ENCODE measurements at regions not wholly inside any gene's neighbourhood (a gene's known extent, or its start where the extent isn't known, plus 50 kb on each side); places are given as distances from the start of the nearest gene placed in this dataset.

- no TSS peak for BruUV-seq (replicated peaks)
- Histone ChIP-seq H2AFZ (ENCODE audit: low read length) (no peak overlapping the region), H3K79me2 (ENCODE audit: insufficient read depth, low read depth, low read length) (no peaks in the 10 kb centered on the region), H3K4me2 (ENCODE audit: low read length) (no peak overlapping the region), H3K4me3 (ENCODE audit: low read depth, low read length, poor library complexity, severe bottlenecking) (no peak overlapping the region), H3K36me3 (ENCODE audit: insufficient read depth, low read length) (no peaks in the 10 kb centered on the region), H3K9me3 (ENCODE audit: low read length) (no peaks in the 10 kb centered on the region), H3K4me1 (ENCODE audit: insufficient read depth, low read length, poor library complexity, severe bottlenecking) (no peaks in the 10 kb centered on the region), H4K20me1 (ENCODE audit: insufficient read depth, low read length) (no peaks in the 10 kb centered on the region), H3K9me2 (ENCODE audit: insufficient read depth, low read length) (no peaks in the 10 kb centered on the region), H3K27ac (ENCODE audit: low read depth, low read length, poor library complexity, severe bottlenecking) (no peak overlapping the region)
- no peak for DNase-seq (ENCODE audit: low spot score)
- TF ChIP-seq EZH2phosphoT487 (IDR thresholded peaks at IDR 0.05; ENCODE audit: borderline replicate concordance, low read depth, low read length), result no peak
- TF ChIP-seq, protein P1, sequence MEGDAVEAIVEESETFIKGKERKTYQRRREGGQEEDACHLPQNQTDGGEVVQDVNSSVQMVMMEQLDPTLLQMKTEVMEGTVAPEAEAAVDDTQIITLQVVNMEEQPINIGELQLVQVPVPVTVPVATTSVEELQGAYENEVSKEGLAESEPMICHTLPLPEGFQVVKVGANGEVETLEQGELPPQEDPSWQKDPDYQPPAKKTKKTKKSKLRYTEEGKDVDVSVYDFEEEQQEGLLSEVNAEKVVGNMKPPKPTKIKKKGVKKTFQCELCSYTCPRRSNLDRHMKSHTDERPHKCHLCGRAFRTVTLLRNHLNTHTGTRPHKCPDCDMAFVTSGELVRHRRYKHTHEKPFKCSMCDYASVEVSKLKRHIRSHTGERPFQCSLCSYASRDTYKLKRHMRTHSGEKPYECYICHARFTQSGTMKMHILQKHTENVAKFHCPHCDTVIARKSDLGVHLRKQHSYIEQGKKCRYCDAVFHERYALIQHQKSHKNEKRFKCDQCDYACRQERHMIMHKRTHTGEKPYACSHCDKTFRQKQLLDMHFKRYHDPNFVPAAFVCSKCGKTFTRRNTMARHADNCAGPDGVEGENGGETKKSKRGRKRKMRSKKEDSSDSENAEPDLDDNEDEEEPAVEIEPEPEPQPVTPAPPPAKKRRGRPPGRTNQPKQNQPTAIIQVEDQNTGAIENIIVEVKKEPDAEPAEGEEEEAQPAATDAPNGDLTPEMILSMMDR (conservative IDR thresholded peaks at IDR 0.05; ENCODE audit: low read length), result no peak
- intact Hi-C loops (cut with micrococcal nuclease; ENCODE audit: unreplicated experiment), result no loop called here
- POLR2A ChIA-PET, result no interaction called here
- CTCF ChIA-PET (ENCODE audit: unreplicated experiment), result no interaction called here
Measured at GRCh38 chr4:155540698-155541097, 126.0 kb upstream of the GUCY1A1 start.

- Histone ChIP-seq H3K4me1 (ENCODE audit: insufficient read depth, low read length, poor library complexity, severe bottlenecking) (no peaks in the 10 kb centered on the region), H2AFZ (ENCODE audit: low read length) (no peak overlapping the region), H3K79me2 (ENCODE audit: insufficient read depth, low read depth, low read length) (no peaks in the 10 kb centered on the region), H3K36me3 (ENCODE audit: insufficient read depth, low read length) (no peaks in the 10 kb centered on the region), H3K4me3 (ENCODE audit: low read depth, low read length, poor library complexity, severe bottlenecking) (no peak overlapping the region), H3K9me3 (ENCODE audit: low read length) (no peaks in the 10 kb centered on the region), H4K20me1 (ENCODE audit: insufficient read depth, low read length) (no peaks in the 10 kb centered on the region), H3K27ac (ENCODE audit: low read depth, low read length, poor library complexity, severe bottlenecking) (no peak overlapping the region), H3K4me2 (ENCODE audit: low read length) (no peak overlapping the region), H3K9me2 (ENCODE audit: insufficient read depth, low read length) (no peaks in the 10 kb centered on the region)
- TF ChIP-seq, protein P1 (conservative IDR thresholded peaks at IDR 0.05; ENCODE audit: low read length), result no peak
- no peak for TF ChIP-seq EZH2phosphoT487 (IDR thresholded peaks at IDR 0.05; ENCODE audit: borderline replicate concordance, low read depth, low read length)
- CTCF ChIA-PET (ENCODE audit: unreplicated experiment), result no interaction called here
- POLR2A ChIA-PET, result no interaction called here
- no peak for DNase-seq (ENCODE audit: low spot score)
- intact Hi-C loops (cut with micrococcal nuclease; ENCODE audit: unreplicated experiment), result no loop called here
- BruUV-seq (replicated peaks), result no TSS peak
Measured at GRCh38 chr4:155539746-155540145, 126.9 kb upstream of the GUCY1A1 start.

DNA sequence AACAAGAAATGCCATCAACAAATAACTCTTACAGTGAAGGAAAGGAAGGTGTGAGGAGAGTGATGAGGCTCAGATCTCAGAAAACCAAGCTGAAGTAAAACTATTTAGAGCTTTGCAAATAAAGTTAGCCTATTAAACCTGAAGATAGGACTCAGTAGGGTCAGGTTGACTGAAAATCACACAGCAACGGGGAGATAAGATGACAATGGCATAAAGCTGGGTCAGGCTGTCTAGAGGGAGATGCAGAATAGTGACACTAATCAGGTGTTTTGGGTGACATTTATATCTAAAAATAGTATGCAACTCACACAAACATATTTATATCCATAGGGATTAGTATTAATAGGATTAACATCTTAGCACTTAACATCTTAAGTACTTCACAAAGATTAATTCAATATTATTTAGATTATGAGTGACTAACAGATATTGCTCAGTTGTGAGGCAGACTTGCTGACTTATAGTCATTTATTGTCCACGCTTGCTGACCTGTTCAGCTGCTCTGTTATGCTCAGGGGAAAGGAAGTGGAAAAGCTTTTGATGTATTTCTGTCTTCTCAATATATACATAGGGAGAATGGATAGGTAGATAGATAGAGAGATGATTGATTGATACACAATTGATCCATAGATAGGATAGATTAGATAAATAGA, 130.7 kb upstream of the GUCY1A1 start:
- Histone ChIP-seq H3K9me3 (ENCODE audit: low read length) (no peaks in the 10 kb centered on the region), H3K4me3 (ENCODE audit: low read depth, low read length, poor library complexity, severe bottlenecking) (no peak overlapping the region), H4K20me1 (ENCODE audit: insufficient read depth, low read length) (no peaks in the 10 kb centered on the region), H3K27ac (ENCODE audit: low read depth, low read length, poor library complexity, severe bottlenecking) (no peak overlapping the region), H3K4me1 (ENCODE audit: insufficient read depth, low read length, poor library complexity, severe bottlenecking) (no peaks in the 10 kb centered on the region), H2AFZ (ENCODE audit: low read length) (no peak overlapping the region), H3K9me2 (ENCODE audit: insufficient read depth, low read length) (no peaks in the 10 kb centered on the region), H3K79me2 (ENCODE audit: insufficient read depth, low read depth, low read length) (no peaks in the 10 kb centered on the region), H3K36me3 (ENCODE audit: insufficient read depth, low read length) (no peaks in the 10 kb centered on the region), H3K4me2 (ENCODE audit: low read length) (no peak overlapping the region)
- ChIA-PET POLR2A (no interaction called here), CTCF (ENCODE audit: unreplicated experiment) (no interaction called here)
- intact Hi-C loops (cut with micrococcal nuclease; ENCODE audit: unreplicated experiment), result no loop called here
- DNase-seq (ENCODE audit: low spot score), result no peak
- TF ChIP-seq, protein P1 (conservative IDR thresholded peaks at IDR 0.05; ENCODE audit: low read length), result no peak
- TF ChIP-seq EZH2phosphoT487 (IDR thresholded peaks at IDR 0.05; ENCODE audit: borderline replicate concordance, low read depth, low read length), result no peak
- no TSS peak for BruUV-seq (replicated peaks)

Data from OCI-LY7 (cell line).